Midbrain (tissue), 1 donor: ENCODE measurements at regions not wholly inside any gene's neighbourhood (a gene's known extent, or its start where the extent isn't known, plus 50 kb on each side); places are given as distances from the start of the nearest gene placed in this dataset.

Experiments
- DNase-seq: peaks from one replicate; lab custom pipeline; 2025; lab: John Stamatoyannopoulos, UW

GRCh38 chr6:77979204-77979603 is 326.4 kb downstream of the MEI4 start:
- DNase-seq: no peak

GRCh38 chr6:77986380-77987034 is 333.7 kb downstream of the MEI4 start:
- no peak for DNase-seq

GRCh38 chr6:77987035-77987384 is 334.2 kb downstream of the MEI4 start:
- no peak for DNase-seq

- DNase-seq: no peak
These were observed 357.3 kb downstream of the MEI4 start for GRCh38 chr6:78010130-78010529.

- no peak for DNase-seq
These were observed 367.7 kb downstream of the MEI4 start for GRCh38 chr6:78020586-78020985.

- no peak for DNase-seq
These were observed 372.7 kb downstream of the MEI4 start for GRCh38 chr6:78025502-78025901.

- no peak for DNase-seq
These were observed 378.4 kb downstream of the MEI4 start for GRCh38 chr6:78031228-78031627.

- DNase-seq: no peak
These were observed 406.3 kb downstream of the MEI4 start for GRCh38 chr6:78059171-78059570.

GRCh38 chr6:78062993-78063392 is 410.2 kb downstream of the MEI4 start:
- no peak for DNase-seq

- DNase-seq: no peak
These were observed 423.5 kb downstream of the MEI4 start for GRCh38 chr6:78076371-78076770.

- DNase-seq: no peak
These were observed 436.7 kb downstream of the MEI4 start for GRCh38 chr6:78089531-78089930.

GRCh38 chr6:78093906-78094305 is 441.1 kb downstream of the MEI4 start:
- DNase-seq: no peak

GRCh38 chr6:78101387-78101786 is 448.5 kb downstream of the MEI4 start:
- no peak for DNase-seq

- DNase-seq: no peak
These were observed 457.8 kb downstream of the MEI4 start for GRCh38 chr6:78110641-78111040.

- DNase-seq: no peak
These were observed 465.1 kb downstream of the MEI4 start for GRCh38 chr6:78117966-78118365.

- no peak for DNase-seq
These were observed 478.7 kb downstream of the MEI4 start for GRCh38 chr6:78131521-78131920.

GRCh38 chr6:78132671-78133410 is 480.0 kb downstream of the MEI4 start:
- no peak for DNase-seq

GRCh38 chr6:78150425-78150824 is 497.6 kb downstream of the MEI4 start:
- no peak for DNase-seq

- no peak for DNase-seq
These were observed 501.1 kb downstream of the MEI4 start for GRCh38 chr6:78153976-78154375.

- no peak for DNase-seq
These were observed 504.8 kb downstream of the MEI4 start for GRCh38 chr6:78157606-78158005.

- DNase-seq: no peak
These were observed 536.1 kb downstream of the MEI4 start for GRCh38 chr6:78188891-78189290.

- no peak for DNase-seq
These were observed 539.2 kb downstream of the MEI4 start for GRCh38 chr6:78192057-78192456.

GRCh38 chr6:78199044-78199443 is 546.2 kb downstream of the MEI4 start:
- no peak for DNase-seq

- DNase-seq: no peak
These were observed 569.4 kb downstream of the MEI4 start for GRCh38 chr6:78222226-78222625.
